Adrenal gland (tissue), 5 donors: ENCODE measurements at regions not wholly inside any gene's neighbourhood (a gene's known extent, or its start where the extent isn't known, plus 50 kb on each side); places are given as distances from the start of the nearest gene placed in this dataset.

Experiments
- POLR2A ChIP-seq, 2 donors: fragments of 450-650 bp; IDR thresholded peaks; one replicate each; pipeline ENCODE4 v1.6.1; 2017; ENCODE audit warnings: antibody characterized with exemption in 2 of 2, mild to moderate bottlenecking in 2 of 2, moderate library complexity in 1 of 2
- TF ChIP-seq, protein P1 (sequence below), 6 experiments: fragments of 450-650 bp in 4 of 6; fragments of 200-600 bp in 2 of 6; sonication (generic) in 1 of 6; IDR thresholded peaks; 1 replicate in 5 of 6; 2 replicates in 1 of 6; pipeline versions ENCODE4 v1.5.1 to v1.8.0; 2016 to 2021; ENCODE audit warnings: antibody characterized with exemption in 6 of 6, mild to moderate bottlenecking in 2 of 6, moderate library complexity in 1 of 6
- donor health status: DM: no; HTN: no; CAD: no.

- TF ChIP-seq POLR2A (IDR thresholded peaks at IDR 0.05) = no peak
- TF ChIP-seq, protein P1, sequence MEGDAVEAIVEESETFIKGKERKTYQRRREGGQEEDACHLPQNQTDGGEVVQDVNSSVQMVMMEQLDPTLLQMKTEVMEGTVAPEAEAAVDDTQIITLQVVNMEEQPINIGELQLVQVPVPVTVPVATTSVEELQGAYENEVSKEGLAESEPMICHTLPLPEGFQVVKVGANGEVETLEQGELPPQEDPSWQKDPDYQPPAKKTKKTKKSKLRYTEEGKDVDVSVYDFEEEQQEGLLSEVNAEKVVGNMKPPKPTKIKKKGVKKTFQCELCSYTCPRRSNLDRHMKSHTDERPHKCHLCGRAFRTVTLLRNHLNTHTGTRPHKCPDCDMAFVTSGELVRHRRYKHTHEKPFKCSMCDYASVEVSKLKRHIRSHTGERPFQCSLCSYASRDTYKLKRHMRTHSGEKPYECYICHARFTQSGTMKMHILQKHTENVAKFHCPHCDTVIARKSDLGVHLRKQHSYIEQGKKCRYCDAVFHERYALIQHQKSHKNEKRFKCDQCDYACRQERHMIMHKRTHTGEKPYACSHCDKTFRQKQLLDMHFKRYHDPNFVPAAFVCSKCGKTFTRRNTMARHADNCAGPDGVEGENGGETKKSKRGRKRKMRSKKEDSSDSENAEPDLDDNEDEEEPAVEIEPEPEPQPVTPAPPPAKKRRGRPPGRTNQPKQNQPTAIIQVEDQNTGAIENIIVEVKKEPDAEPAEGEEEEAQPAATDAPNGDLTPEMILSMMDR (IDR thresholded peaks at IDR 0.05) = no peak
These were observed 134.4 kb upstream of the LMO4 start for GRCh38 chr1:87194271-87194774.
